ENCODE measurements at regions not wholly inside any gene's neighbourhood (a gene's known extent, or its start where the extent isn't known, plus 50 kb on each side); places are given as distances from the start of the nearest gene placed in this dataset.

GRCh38 chr11:29265381-29265780 lies 751.4 kb downstream of the KCNA4 start:
- no peak for TF ChIP-seq USF2 (IDR thresholded peaks at IDR 0.05; ENCODE audit: borderline replicate concordance, low read depth, low read length)
- no peak for TF ChIP-seq ZBTB33 (IDR thresholded peaks at IDR 0.05; ENCODE audit: borderline replicate concordance, low read depth)
- no peak for TF ChIP-seq POLR2AphosphoS5 (IDR thresholded peaks at IDR 0.05; ENCODE audit: low read depth, low read length)
- TF ChIP-seq EP300 (IDR thresholded peaks at IDR 0.05; ENCODE audit: borderline replicate concordance in 1 of 2, low read depth in 1 of 2, low read length in 1 of 2): no peak
- TF ChIP-seq CTCF (IDR thresholded peaks at IDR 0.05): no peak
- TF ChIP-seq TCF12 (IDR thresholded peaks at IDR 0.05): no peak
- TF ChIP-seq GABPA (IDR thresholded peaks at IDR 0.05; ENCODE audit: low read depth): no peak
- no peak for TF ChIP-seq REST (IDR thresholded peaks at IDR 0.05; ENCODE audit: low read depth, low read length)
- no peak for TF ChIP-seq RCOR1 (IDR thresholded peaks at IDR 0.05; ENCODE audit: low read length)
- no peak for TF ChIP-seq JUND (IDR thresholded peaks at IDR 0.05)
- TF ChIP-seq SIN3A (IDR thresholded peaks at IDR 0.05; ENCODE audit: borderline replicate concordance, low read depth, low read length): no peak
